Anterior cingulate cortex (tissue), 58 donors: ENCODE measurements at regions not wholly inside any gene's neighbourhood (a gene's known extent, or its start where the extent isn't known, plus 50 kb on each side); places are given as distances from the start of the nearest gene placed in this dataset.

ENCODE experiments used
- DNase-seq, 58 donors: peaks; one replicate each; lab custom pipeline; 2025; lab: John Stamatoyannopoulos, UW

DNA sequence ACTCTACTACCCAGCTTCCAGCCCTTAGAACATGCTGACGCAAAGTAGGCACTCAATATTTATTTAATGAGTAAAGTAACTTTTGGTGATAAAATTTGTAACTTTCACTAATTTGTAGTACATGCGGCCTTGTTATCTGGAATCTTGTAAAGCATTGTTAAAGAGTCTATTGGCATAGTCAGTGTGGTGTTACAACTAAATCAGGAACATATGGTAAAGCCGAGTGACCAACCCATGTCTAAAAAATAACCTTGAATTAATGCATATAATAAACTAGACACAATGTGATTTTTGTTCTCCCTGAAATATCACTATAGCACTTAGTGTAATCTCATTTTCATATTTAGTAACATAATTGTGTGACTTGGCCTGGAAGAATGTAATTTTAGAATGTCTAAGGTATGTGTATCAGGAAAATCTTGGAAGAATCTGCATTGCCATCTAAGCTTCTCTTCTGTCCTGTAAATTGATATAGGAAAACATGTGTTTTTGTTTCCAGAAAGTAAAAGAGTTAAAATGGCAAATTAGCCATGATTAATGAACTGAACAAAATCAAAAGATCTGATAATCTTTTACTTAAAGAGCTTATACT, 256.7 kb upstream of the GNAI1 start:
- DNase-seq: no peak

DNA sequence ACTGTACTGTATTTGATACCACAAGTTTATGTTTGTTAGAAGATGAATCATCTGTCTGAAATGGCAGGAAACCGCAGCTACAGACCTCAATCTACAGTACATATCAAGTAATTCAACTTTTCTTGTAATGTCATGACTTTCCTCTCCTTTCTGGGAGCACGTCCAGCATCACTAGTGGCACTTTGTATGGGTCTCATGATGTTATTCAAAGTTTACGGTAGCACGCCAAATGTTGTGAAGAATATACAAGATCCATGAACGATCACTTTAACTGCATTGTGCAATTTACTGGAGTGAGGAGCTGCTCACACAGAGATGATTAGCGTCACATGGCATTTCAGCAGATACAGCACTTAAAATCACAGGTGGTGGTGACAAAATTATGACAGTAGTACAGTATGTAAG, 257.8 kb upstream of the GNAI1 start:
- DNase-seq: no peak

DNA sequence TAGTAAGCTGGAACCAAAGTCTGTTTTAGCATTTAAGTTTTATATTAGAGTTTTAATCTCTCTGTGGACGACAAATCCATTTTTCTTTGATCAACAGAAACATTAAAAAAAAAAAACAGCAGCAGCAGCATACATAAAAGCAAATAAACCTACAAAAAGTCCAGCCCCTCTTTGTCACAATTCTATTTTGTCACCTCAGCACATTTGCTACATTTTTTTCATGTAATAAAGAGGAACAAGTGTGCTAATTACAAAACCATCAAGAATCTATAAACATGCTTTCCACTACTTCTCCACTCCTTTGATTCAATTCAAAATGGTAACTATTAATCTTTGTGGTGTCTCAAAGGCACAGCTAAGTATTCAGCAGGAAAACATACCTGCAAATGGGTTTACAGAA, 259.8 kb upstream of the GNAI1 start:
- no peak for DNase-seq

DNA sequence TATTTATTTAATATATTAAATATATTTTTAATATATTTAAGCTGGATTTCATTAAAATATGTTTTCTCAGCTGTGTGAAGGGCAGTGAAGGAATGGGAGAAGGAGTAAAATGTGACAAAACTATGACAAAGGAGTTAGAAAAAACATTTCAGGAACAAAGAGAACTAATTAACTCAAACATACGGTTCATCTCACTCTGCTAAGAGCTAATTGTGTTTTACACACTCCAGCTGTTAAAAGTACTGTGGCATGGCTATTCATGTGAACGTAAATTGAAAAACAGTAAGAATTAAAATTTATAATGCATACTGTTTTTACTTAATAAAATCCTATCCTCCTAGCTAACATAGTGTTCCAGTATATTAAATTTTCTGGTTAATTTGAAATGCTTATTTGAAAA, 262.5 kb upstream of the GNAI1 start:
- DNase-seq: no peak

DNA sequence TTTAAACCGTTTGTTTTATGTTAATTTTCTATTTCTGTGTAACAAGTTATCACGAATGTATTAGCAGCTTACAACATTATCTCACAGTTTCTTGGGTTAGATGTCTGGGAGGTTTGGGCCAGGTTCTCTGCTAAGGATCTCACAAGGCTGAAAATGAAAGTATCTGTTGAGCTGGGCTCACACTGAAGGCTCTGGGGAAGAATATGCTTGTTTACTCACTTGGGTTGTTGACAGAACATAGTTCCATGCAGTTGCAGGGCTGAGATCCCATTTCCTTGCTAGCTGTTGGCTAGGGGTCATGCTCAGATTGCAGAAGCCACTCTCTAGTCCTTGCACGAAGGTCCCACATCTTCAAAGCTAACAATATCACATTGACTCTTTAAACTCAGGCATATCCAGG, 266.6 kb upstream of the GNAI1 start:
- no peak for DNase-seq

DNA sequence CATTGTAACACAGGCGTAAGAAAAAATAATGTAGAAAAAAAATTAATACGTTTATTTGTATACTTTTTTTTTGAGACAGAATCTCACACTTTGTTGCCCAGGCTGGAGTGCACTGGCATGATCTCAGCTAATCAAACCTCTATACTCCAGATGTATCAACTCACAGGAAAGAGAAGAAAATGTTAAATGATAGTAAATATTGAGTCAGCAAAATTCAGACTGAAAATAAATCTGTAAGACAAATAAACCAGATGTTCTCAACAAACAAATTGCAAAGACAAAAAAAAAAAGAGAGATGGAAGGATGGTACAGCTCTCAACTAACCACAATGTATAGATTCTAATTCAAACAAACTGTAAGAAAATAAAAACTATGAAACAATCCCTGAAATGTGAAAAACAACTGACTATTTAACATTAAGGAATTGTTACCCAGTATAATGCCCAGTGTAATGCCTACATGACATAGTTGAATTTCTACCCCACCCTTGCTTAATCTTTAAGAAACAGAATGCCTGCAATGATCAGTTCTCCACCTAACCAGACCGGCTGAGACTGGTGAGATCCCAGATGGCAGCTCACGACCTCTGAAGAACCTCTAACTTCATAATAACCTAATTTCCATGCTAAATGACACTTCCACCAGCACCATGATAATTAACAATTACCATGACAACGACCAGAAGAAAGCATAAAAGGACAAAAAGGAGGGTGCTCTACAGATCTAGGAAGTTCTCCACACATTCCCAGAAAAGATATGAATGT, 272.0 kb upstream of the GNAI1 start:
- no peak for DNase-seq

DNA sequence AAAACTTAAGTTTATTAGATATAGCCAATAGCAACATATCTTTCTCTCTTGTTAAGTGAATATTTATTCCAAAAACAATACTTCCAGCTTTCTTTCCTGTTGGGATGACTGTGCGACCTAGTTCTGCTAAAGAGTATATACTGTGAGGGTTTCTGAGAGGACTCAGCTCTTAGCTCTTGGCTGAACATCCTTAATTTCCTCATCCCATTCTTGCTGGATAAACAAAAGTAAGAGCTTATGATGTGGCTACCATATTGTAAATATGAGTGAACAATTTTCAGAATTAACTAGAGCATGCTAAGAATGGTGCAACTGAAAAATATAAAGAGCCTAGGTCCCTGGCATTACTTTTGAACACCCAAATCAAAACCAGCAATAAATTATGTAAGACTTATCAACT, 279.5 kb upstream of the GNAI1 start:
- DNase-seq: no peak

DNA sequence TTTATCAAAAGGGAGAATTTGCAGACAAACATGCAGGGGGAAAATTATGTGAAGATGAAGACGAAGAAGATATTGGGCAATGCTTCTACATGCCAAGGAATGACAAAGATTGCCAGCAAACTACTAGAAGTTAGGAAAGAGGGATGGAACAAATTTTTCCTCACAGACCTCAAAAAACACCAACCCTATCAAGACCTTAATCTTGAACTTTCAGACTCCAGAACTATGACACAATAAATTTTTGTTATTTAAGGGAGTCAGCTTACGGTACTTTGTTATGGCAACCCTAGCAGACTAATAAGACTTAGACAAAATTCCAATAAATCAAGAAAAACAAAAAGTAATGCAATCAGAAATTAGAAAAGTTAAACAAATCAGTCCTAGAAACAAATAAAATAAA, 280.0 kb upstream of the GNAI1 start:
- no peak for DNase-seq

DNA sequence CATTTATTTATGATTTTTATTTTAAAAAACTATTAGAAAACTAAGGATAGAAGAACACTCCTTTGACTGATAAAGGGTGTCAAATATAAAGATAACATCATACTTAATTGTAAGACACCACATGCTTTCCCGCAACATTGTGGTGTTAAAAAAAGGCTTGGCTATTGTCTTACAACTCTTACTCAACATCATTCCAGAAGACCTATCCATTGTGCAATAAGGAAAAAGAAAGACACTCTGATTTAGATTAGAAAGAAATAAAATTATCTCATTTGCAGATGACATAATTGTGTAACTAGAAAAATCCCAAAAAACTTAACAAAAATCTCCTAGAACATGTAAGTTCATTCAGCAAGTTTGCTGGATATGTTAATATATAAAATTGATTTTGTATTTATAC, 296.7 kb upstream of the GNAI1 start:
- DNase-seq: no peak

DNA sequence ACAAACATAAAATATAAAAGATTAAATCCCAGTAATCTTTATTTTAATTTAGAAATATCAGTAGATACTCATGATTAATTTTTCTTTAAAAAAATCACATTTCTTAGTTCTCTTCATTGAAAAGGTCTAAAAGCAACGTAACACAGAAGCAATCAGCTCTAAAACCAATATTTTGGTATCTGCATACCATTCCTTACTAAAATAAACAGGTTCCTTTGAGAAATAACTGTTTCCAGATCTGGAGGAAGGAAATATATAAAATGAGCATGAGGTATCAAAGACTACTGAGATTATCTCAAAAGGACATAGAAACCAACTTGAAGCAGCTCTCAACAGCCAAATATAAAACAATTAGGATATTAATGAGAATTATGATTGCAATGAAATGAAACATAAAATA, 301.0 kb upstream of the GNAI1 start:
- DNase-seq: no peak

DNA sequence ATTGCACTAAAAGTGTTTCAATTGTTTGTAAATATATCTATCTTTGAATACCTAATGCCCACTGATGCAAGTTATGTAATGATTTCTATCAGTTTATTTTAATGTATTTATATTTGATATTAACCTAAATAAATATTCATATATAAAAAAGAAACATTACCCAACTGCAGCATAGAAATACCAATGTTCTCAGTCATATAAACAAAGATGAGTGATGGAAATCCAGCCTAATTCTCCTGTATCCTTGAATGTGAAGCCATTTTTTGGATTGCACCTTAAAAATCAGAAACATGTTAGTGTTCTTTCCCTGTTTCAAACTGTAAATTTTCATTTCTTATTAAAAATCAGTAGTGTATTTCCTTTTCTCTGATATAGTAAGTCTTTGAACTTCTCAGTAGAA, 305.8 kb upstream of the GNAI1 start:
- DNase-seq: no peak

DNA sequence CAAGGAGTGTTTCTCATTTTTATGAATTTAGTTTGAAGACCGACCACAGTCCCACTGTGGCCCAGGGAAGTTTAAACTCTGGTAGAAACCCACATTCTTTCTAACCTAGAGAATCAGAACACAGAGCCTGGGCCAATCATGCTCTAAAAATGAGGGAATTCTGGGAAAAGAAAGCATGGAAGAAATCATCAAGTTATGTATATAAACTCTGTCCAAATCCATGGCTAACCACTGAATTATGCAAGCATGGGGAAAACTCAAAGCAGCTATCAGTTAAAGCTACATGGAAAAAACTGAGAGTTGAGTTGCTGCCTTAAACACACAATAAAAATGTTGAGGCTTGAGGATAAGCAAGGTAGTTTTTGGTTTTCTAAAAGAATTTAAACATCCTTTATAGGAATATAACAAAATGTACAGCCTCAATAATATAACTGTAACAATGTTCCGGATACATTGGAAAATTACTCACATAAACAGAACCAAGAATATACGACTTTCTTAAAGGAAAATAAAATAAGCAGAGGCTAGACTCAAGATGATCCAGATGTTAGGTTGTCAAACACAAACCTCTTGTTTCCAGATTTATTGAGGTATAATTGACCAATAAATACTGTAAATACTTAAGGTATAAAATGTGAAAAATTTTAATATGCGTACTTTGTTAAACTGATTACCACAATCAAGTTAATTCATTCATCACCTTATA, 311.2 kb upstream of the GNAI1 start:
- DNase-seq: no peak

DNA sequence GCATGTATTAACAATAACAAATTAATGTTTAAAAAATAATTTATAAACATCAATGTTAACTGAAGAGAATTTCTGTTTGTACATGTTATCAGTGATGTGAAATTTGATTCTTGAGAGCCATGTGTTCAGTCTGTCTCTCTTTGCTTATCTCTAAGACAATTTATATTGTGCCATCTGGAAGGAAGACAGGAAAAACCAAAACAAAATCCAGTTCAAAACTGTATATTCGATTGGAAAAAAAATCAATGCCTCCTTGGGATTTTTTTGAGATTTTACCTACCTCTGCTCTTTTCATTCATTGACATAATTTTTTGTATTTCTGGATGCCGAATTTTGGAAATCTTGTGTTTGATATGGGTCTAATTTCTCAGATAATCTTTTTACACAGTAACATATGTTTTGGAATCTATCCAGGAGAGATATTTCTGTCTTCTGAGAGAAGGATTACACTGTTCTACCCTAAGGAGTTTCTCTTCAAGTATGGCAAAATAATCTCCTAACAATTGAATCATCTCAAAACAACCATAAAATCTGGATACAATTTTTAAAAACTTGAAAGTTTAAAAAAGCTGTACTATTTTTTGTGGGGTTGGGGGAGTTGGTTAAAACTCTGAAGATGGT, 311.9 kb upstream of the GNAI1 start:
- no peak for DNase-seq

DNA sequence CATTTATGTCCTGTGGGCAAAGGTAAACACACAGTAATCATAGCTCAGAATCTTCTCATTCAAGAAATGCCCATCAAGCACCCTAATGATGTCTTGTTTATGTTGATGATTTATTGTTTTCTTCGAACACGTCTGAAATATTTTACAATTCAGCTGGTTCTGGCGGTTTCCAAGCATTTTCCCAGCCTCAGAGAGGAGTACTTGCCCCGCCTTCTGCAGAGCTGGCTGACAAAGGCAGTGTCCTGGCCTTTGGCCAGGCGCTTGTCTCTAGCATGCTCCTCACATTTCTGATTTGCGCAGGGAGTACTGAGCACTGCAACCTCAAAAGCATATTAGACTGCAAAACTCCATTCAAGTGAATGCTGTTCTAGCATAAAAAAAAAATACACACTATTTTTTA, 314.2 kb upstream of the GNAI1 start:
- DNase-seq: peak in 43 of 58 donors; percentile 1 to 46 (median 9)

DNA sequence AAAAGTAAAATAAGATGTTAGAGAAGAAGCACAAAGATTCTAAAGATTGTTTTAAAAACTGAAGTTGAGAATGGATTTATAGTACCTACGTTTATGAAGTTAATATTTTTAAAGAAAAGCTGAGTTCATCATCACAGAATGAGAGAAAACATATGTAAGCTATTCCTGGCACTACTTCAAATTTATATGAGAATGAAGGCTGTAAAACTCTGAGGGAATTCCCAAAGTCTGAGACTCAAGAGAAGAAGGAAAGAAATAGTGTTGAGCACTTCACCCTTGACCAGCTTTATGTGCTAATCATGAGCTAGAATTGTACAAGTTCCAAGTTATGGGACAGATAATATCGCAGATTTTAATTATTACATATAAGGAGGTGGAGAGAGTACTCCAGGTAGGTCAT, 323.7 kb upstream of the GNAI1 start:
- no peak for DNase-seq

DNA sequence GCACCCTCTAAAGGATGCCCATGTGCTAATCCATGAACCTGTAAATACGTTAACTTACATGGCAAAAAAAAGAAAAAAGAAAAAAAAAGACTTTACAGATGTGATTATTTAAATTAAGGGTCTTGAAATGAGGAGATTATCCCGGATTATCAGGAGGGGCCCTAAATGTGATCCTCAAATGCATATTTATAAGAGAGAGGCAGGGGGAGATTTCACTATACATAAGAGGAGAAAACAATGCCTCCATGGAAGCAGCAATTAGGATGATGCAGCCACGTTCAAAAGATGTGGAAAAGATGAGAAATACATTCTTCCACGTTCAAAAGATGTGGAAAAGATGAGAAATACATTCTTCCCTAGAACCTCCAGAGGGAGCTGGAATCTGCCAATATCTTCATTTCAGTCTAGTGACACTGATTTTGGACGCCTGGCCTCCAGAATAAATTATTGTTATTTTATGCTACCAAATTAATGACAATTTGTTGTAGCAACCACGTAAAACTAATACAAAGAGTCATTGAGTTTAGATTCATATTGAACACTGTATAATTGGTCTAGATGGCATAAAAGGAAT, 328.4 kb upstream of the GNAI1 start:
- DNase-seq: peak in 1 of 58 donors; percentile 1

DNA sequence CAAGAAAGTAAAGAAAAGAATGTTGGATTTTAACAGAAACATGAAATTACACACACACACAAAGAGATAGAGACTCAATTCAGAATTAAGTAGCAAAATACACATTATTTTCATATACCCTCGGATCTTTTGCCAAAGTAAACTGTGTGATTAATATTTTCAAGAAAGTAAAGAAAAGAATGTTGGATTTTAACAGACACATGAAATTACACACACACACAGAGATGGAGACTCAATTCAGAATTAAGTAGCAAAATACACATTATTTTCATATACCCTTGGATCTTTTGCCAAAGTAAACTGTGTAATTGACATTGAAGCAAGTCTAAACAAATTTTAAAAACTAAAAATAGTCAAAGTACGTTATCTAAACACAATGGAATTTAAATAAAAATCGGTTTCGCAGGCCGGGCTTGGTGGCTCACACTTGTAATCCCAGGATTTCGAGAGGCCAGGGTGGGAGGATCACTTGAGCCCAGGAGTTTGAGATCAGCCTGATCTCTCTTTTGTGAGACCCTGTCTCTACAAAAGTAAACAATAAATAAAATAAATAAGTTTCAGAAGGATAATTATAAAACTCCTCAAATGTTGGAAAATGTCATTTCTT, 337.3 kb upstream of the MAGI2 start:
- no peak for DNase-seq

DNA sequence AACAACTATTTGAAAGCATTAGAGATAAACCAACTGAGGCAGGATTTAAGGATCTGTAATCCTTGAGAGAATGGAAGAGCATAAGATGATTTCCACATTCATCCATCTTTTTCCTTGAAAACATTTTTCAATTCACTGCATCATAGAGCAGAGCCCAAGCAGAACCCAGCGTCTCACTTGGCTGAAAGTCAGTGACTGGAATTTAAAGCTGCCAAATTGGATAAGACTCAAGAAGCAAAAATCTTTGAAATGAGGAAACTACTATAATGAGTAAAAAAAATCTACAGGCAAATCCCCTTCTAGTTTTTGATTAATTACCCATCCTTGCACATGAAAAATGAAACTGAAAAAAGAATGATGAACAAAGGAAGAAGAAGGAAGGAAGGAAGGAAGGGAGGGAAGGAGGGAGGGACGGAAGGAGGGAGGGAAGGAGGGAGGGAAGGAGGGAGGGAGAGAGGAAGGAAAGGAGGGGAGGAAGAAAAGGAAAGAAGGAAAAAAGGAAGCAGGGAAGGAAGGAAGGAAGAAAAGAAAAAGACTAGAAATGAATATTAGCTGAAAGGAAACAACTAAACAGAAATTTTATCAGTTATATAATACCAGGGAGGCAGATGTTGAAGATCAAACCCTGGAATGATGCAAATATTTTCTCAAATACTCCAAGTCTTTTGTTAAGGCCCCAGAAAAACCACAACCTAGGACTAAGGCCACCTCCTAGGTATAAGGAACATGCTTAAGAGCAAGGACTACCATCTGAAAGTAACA, 336.3 kb upstream of the MAGI2 start:
- DNase-seq: peak in 1 of 58 donors; percentile 15

DNA sequence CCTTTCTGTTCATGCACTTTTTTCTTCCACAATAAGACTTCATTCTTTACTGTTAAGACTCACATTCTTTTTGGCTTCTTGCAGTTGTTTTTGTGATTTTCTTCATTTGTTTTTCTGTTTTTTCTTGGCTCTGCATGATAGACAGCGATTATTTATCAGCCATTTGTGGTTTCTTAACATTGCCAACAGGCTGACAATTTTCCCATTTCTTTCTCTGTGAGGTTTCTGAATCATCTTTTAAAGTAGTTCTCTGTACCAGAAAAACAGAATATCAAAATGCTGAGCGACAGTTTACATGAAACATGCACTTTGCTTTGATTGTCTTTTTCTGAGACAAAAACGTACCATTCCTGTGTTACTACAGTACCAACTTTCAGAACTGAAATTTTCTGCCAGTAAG, 334.2 kb upstream of the MAGI2 start:
- no peak for DNase-seq

DNA sequence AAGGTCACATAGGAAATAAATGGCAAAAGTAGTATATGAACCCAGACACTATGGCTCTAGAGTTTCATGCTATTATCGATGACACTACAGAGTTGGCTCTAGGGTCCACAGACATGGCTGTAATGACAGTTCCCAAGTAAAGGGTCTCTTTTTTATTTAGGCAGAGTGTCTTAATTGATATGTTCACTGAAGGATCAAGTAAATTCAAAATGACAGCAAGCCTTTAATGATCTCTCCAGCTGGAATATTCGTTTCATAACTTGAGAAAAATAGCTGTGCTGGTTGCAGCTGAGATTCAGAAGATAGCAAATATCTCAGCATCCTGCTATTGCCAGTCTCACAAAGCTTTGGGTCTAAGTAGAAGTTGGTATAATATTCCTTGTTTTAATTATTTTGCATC, 333.6 kb upstream of the MAGI2 start:
- no peak for DNase-seq
